ENCODE measurements at regions not wholly inside any gene's neighbourhood (a gene's known extent, or its start where the extent isn't known, plus 50 kb on each side); places are given as distances from the start of the nearest gene placed in this dataset.

- TF ChIP-seq, protein P1, sequence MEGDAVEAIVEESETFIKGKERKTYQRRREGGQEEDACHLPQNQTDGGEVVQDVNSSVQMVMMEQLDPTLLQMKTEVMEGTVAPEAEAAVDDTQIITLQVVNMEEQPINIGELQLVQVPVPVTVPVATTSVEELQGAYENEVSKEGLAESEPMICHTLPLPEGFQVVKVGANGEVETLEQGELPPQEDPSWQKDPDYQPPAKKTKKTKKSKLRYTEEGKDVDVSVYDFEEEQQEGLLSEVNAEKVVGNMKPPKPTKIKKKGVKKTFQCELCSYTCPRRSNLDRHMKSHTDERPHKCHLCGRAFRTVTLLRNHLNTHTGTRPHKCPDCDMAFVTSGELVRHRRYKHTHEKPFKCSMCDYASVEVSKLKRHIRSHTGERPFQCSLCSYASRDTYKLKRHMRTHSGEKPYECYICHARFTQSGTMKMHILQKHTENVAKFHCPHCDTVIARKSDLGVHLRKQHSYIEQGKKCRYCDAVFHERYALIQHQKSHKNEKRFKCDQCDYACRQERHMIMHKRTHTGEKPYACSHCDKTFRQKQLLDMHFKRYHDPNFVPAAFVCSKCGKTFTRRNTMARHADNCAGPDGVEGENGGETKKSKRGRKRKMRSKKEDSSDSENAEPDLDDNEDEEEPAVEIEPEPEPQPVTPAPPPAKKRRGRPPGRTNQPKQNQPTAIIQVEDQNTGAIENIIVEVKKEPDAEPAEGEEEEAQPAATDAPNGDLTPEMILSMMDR (conservative IDR thresholded peaks at IDR 0.05; ENCODE audit: low read length), result no peak
- TF ChIP-seq EZH2phosphoT487 (IDR thresholded peaks at IDR 0.05; ENCODE audit: borderline replicate concordance, low read depth, low read length), result no peak
These were observed 154.4 kb downstream of the BBOX1 start for GRCh38 chr11:27194976-27195375.

Data from OCI-LY7 (cell line).